Activated CD8-positive, alpha-beta memory T cell treated with anti-CD3 and anti-CD28 coated beads, Interleukin-2, amount 50 U/mL, for 24 hours (primary cell): ENCODE measurements at regions not wholly inside any gene's neighbourhood (a gene's known extent, or its start where the extent isn't known, plus 50 kb on each side); places are given as distances from the start of the nearest gene placed in this dataset.

Experiments
- DNase-seq: peaks from one replicate; pipeline ENCODE4 v3.0.0-alpha.2; 2020; ENCODE audit errors: extremely low read depth

GRCh38 chrX:40452031-40452430 is 128.7 kb upstream of the ATP6AP2 start:
- no peak for DNase-seq

- no peak for DNase-seq
Measured at GRCh38 chrX:40449956-40450706, 130.6 kb upstream of the ATP6AP2 start.

- DNase-seq, result no peak
Measured at GRCh38 chrX:40449396-40449795, 131.4 kb upstream of the ATP6AP2 start.

DNA sequence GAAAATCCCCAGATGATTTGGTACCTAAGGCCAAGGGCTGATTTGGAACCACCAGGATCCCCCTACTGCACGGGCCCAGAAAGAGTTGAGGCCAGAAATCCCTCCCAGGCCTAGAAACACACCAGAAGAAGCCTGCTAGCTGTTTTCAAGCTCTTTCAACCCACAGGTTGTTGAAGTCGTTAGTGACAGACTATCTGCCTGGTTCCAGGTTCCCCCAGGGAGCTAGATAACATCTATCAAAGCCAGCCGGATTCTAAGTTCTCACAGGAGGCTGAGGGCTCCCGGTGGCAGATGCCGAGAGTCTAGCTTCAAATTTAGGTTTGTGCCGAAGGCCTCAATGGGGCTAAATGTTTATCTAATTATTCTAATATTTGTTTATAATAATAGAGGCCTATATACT is 132.0 kb upstream of the ATP6AP2 start:
- no peak for DNase-seq

GRCh38 chrX:40446921-40447320 is 133.8 kb upstream of the ATP6AP2 start:
- no peak for DNase-seq

- no peak for DNase-seq
Measured at GRCh38 chrX:40445691-40446090, 135.1 kb upstream of the ATP6AP2 start.

DNA sequence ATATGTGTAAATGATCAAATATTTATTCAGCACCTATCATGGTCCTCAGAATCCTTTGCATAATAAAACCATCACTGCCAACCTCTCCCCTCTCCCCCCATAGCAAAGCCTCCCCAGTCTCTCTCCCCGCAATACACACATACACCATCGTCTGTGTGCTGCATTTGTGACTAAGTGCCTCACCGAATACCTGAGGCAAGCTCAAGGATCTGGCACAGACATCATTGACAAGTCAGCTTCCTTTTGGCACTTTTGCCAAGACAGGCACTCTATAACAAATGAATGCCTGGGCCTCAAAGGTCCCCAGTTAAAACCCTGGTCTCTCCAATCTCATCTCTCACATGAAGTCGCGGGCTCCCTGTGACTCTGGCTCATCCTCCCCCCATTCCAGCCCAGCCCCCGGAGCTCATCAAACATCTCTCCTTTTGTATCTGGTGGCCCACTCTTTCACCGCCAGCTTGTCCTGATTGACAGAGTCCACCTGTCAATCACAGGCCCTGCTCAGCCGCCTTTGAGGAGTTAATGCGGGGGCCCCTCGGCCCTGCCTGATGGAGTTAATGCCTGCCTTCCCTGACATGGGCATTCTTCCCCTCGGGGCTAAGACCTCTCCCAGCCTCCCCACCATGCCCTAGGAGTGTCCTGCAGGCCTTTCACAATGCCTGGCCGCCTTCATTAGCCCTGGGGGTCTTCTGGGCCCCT is 135.8 kb upstream of the ATP6AP2 start:
- DNase-seq, result no peak

DNA sequence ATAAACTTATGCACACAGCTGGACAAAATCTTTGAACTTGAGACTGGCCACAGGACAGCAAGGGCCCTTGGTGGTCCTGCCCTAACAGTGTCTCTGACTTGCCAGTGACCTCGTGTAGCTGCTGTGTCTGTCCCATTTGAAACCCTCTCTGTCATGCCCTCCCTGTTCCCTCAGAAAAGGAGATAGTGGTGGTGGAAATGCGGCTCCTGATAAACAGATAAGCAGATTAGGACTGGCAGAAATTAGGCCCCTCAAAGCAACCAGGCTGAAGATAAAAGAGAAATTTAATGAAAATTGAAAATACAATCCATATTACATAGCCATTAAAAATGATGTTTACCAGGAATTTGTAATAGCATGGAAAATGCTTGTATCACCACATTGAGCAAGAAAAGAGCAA is 136.6 kb upstream of the ATP6AP2 start:
- DNase-seq, result no peak

DNA sequence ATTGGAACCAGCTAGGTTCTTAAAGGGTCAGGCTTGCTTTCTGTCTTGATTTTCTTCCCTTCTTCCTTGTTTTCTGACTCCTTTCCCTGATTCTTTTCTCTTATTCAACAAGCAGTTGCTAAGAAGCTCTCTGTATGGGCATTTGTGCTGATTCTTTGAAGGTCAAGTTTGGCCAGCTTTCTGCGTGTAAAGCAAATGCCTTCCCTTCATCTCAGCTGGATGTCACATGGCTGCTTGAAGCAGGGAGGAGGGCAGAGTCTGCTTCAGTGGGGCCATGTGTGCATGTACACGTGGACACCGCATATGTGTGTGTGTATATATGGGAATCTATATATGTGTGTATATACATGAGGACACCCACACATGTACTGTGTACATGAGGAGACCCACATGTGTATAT is 139.9 kb upstream of the ATP6AP2 start:
- DNase-seq, result no peak

- DNase-seq, result no peak
Measured at GRCh38 chrX:40439625-40440532, 140.9 kb upstream of the ATP6AP2 start.

- no peak for DNase-seq
Measured at GRCh38 chrX:40437348-40437747, 143.4 kb upstream of the ATP6AP2 start.

DNA sequence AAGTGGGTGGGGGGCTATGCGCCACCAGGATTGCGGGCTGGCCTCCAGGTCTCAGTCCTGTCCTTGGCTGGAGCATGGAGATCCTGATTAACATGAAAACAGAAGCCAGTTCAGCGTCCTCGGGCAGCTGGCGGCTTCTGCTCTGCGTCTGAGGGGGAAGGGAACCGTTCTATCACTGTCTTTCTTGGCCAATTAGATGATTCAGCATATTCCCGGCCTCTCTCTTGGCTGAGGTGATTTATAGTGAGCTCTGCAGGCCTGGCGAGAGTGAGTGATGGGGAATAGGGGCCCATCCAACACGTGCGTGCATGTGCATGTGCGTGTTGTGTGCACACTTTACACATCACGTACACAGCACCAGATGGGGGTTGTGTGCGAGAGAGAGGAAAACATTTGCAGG is 145.8 kb upstream of the ATP6AP2 start:
- no peak for DNase-seq

- DNase-seq, result no peak
Measured at GRCh38 chrX:40434443-40434842, 146.3 kb upstream of the ATP6AP2 start.

GRCh38 chrX:40433160-40433559 is 147.6 kb upstream of the ATP6AP2 start:
- DNase-seq, result no peak

- DNase-seq, result no peak
Measured at GRCh38 chrX:40424259-40424658, 156.5 kb upstream of the ATP6AP2 start.

- no peak for DNase-seq
Measured at GRCh38 chrX:40423299-40423698, 157.5 kb upstream of the ATP6AP2 start.

GRCh38 chrX:40422021-40422420 is 158.7 kb upstream of the ATP6AP2 start:
- no peak for DNase-seq

- DNase-seq, result no peak
Measured at GRCh38 chrX:40420899-40421729, 159.7 kb upstream of the ATP6AP2 start.

GRCh38 chrX:40418813-40419195 is 162.0 kb upstream of the ATP6AP2 start:
- DNase-seq, result no peak

DNA sequence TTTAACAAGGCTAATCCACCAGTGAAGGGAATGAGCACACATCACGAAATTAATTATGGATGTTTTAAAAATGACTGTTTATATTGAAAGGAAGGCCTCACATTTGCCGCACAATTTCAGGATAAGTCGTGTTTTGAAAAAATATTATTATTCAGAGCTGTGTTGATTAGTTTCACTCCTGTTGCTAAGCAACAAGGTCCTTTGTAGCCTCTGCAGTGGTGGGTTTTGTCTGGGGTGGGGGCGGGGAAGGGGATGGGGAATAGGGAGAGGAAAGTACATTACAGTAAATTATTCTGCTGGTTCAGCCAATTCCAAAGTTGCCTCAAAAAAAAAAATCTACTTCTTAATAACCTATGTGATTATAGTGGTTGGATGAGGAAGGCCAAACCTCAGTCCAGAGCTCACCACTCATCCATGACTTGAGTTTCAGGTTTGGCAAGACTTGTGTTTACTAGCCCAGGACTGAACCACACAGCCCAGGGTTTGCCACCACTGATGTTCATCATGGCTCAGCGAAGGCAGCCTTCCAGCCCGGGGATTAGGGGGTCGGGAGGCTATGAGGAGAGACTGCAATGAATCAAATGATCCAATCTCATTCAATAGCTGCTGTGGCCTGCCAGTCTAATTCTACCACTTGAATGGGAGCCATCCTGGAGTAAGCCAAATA is 162.5 kb upstream of the ATP6AP2 start:
- no peak for DNase-seq

- DNase-seq, result no peak
Measured at GRCh38 chrX:40415675-40416074, 165.1 kb upstream of the ATP6AP2 start.
